ACHN (cell line): ENCODE measurements at regions not wholly inside any gene's neighbourhood (a gene's known extent, or its start where the extent isn't known, plus 50 kb on each side); places are given as distances from the start of the nearest gene placed in this dataset.

Experiments used
- DNase-seq: peaks from one replicate; pipeline ENCODE4 v3.0.0-alpha.2; 2015
- in situ Hi-C: cut with HindIII; loops from 2 replicates; pipeline ENCODE4 v1.10.0; 2017; ENCODE audit warnings: low sequenced_read_pairs, low pct_ligation_motif_present, low pct_unique_long_range_greater_than_20kb

GRCh38 chr13:30045916-30046704 is 195.7 kb upstream of the UBL3 start:
- in situ Hi-C loops, result no loop called here
- DNase-seq, result no peak

GRCh38 chr13:30044932-30045331 is 194.5 kb upstream of the UBL3 start:
- DNase-seq, result no peak
- in situ Hi-C loops, result no loop called here

GRCh38 chr13:30043631-30043925 is 193.2 kb upstream of the UBL3 start:
- DNase-seq, result no peak
- in situ Hi-C loops, result no loop called here

GRCh38 chr13:30042891-30043630 is 192.6 kb upstream of the UBL3 start:
- in situ Hi-C loops, result no loop called here
- DNase-seq, result no peak

DNA sequence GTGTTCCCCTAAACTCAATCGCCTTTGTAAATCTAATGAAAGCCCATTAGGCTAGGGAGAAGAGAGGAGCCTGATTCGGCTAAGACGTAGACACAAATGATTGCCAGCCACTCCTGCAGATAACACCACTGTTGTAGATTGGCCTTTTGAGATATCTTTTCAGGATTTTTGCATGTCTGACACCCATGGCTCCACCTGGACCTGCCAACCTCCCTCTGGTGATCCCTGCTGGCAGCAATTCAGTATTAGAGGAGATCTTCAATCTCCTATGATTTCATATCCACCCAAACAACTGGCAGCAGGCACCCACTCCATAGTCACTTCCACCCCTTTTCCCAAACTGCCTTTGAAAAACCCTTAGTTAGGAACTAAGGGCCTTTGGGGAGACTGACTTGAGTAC is 191.9 kb upstream of the UBL3 start:
- in situ Hi-C loops, result no loop called here
- no peak for DNase-seq

- in situ Hi-C loops, result no loop called here
- DNase-seq, result no peak
These were observed 189.1 kb upstream of the UBL3 start for GRCh38 chr13:30039511-30039911.

DNA sequence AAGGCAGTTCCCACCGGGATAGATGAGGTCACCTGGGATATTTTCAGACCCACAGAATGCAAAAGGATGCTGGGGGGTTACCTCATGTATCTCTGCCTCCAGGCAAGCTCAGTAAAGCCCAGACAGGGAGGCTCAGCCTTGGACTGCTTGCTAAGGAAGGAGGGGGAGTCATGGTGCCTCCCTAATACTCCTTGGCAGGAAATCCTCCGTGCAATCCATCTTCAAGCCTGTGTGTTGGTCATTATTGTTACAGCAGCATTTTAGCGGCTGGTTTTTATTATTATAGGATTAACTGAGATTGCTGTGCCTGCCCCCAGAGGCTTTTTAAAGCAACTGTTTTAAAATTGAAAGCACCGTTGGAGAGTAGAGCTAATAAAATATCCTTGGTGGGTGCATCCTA is 188.5 kb upstream of the UBL3 start:
- no peak for DNase-seq

DNA sequence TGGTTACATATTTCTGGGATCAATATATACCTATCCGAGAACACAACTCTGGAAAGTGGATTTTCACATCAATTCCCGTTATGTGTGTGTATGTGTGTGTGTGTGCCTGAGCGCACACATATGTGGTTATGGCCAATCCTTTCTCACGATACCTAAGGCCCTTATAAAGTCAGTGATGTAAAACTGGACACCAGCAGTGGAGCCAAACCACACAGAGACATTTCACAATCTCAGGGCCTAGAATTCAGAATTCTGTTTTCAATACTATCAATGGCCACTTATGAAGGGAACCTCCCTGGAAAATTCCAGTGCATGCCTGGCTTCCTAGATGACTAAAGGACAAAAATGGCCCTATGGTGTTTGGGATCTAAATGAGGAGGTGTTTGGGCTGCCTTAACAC is 187.3 kb upstream of the UBL3 start:
- in situ Hi-C loops, result no loop called here
- DNase-seq, result no peak

More for the DNA sequence above, 188.5 kb upstream of the UBL3 start:
- in situ Hi-C loops, result no loop called here

- no peak for DNase-seq
- in situ Hi-C loops, result no loop called here
These were observed 186.9 kb upstream of the UBL3 start for GRCh38 chr13:30037306-30037705.

DNA sequence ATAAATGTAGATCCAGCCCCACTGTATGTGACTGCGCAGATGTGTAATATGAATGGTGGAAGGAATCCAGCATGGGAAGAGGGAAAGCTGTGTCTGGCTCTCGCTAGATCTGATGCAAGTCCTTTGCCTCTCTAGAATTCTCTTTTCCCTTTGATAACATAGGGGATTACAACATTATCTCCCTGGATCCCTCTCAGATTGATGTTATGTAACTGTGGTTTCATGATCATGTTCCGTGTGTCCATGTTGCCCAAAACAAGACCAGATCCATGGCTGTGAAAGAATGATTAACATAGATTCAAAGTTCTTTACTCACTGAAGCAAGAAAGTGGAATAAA is 184.0 kb upstream of the UBL3 start:
- no peak for DNase-seq
- in situ Hi-C loops, result no loop called here

DNA sequence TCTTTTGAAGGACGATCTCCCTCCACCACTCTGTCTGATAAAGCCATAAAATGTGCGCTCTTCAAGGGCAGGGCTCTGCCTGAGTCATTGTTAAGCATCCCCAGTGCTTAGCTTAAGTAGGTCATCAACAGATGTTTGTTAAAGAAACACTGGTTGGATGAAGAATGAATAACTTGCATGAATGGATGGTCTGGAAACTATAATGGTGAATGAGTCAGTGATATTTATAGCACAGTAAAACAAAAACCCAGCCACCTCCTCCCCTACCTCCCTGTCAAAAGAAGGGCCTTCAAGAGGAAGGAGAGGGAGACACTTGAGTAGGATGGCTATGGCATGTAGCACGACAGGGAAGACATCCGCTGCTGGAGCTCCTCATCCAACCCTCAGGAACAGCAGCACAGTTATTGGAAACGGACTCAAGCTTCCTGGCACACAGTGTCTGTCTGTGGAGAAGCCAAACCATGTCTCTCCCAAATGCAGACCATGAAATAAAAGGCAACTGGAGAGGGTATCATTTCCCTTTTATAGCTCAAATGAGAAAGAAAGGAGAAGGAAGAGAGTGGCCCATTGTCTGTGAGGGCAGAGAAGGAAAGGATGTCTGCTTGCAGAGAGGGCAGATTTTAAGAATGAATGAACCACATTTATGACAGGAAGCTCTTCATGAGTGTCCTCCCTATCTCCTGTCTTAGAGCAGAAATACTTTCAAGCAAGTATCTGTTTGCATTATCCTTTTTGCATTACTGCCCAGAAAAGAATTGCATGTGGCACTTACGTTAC is 183.5 kb upstream of the UBL3 start:
- no peak for DNase-seq
- in situ Hi-C loops, result no loop called here

DNA sequence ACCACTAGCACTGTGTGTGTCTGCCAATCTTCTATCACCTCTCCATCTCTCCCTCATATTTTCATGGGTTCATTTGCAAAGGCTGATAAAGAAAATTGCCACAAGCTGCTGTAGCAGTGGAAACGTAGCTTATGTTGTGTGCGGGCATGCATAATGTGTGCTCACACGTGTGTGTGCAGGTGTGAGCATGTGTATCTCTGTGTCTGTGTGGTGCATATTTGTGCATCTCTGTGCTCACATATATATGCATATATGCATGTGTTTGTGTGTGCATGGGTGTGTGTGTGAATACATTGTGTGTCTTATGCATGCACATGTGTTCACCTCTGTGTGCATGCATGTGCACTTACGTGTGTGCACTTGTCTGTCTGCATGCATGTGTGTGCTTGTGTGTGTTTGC is 181.8 kb upstream of the UBL3 start:
- in situ Hi-C loops, result no loop called here
- no peak for DNase-seq

GRCh38 chr13:30031488-30031887 is 181.1 kb upstream of the UBL3 start:
- in situ Hi-C loops, result no loop called here
- DNase-seq, result no peak

GRCh38 chr13:30030141-30030750 is 179.8 kb upstream of the UBL3 start:
- in situ Hi-C loops, result no loop called here
- DNase-seq, result no peak

GRCh38 chr13:30027569-30028455 is 177.4 kb upstream of the UBL3 start:
- in situ Hi-C loops, result no loop called here
- no peak for DNase-seq

DNA sequence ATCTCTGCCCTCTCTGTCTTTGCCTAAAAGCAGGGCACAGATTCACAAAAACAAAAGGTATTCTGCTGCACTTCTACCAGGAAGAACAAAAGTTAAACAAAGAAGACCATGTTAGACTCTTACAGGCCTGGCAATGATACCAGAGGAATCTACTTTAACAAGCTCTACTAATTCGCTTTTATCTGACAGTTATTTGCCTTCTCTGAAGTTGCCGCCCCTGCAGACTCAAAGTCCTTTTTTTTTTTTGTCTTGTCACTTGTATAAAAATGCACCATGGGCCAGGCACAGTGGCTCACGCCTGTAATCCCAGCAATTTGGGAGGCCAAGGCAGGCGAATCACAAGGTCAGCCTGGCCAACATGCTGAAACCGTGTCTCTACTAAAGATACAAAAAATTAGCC is 176.5 kb upstream of the UBL3 start:
- DNase-seq, result no peak
- in situ Hi-C loops, result no loop called here

GRCh38 chr13:30026093-30026492 is 175.7 kb upstream of the UBL3 start:
- no peak for DNase-seq
- in situ Hi-C loops, result no loop called here

DNA sequence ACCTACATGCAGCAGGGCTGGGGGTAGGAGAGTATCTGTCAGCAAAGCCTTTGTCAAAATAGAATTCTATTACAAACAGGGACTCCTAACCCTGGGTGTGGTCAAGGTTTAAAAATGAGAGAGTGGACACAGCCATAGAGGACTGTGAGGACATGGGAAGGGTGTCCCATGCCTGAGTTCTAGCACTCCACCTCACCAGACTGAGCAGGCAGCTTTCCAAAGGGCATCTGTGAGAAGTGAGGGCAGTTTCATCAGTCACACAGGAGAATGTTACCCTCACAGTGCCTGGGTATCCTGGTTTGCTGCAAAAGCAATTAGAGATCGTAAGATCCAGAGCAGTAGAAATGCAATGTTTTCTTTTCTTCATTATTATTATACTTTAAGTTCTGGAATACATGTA is 174.9 kb upstream of the UBL3 start:
- DNase-seq, result no peak
- in situ Hi-C loops, result no loop called here
